Right lobe of liver (tissue), 4 donors: ENCODE measurements at regions not wholly inside any gene's neighbourhood (a gene's known extent, or its start where the extent isn't known, plus 50 kb on each side); places are given as distances from the start of the nearest gene placed in this dataset.
"Not testable (repeated sequence)": the region's sequence is repeated elsewhere in the genome, so short reads cannot be mapped to it uniquely, and the experiment has no call there.

Source experiments
- POLR2A ChIP-seq: fragments of 450-650 bp; IDR thresholded peaks from one replicate; pipeline ENCODE4 v1.6.1; 2017; ENCODE audit warnings: antibody characterized with exemption, mild to moderate bottlenecking
- TF ChIP-seq, protein P1 (sequence below), 4 donors: fragments of 200-600 bp in 3 of 4; fragments of 450-650 bp in 1 of 4; IDR thresholded peaks; one replicate each; pipeline versions ENCODE4 v1.5.1 to v1.8.0; 2016 to 2022; ENCODE audit warnings: antibody characterized with exemption in 4 of 4, mild to moderate bottlenecking in 2 of 4
- donor health status: DM: no; HTN: no; CAD: no.
- donor health status: DM: no; HTN: no; CAD: no.
- donor health status: DM: no; HTN: yes; CAD: no.

DNA sequence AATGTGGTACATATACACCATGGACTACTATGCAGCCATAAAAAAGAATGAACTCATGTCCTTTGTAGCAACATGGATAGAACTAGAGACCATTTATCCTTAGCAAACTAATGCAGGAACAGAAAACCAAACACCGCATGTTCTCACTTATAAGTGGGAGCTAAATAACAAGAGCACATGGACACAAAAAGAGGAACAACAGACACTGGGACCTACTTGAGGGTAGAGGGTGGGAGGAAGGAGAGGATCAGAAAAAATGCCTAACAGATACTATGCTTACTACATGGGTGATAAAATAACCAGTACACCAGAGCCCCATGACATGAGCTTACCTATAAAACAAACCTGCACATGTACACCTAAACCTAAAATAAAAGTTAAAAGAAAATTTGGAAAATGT lies 82.0 kb upstream of the ADRB2 start:
- TF ChIP-seq, protein P1, sequence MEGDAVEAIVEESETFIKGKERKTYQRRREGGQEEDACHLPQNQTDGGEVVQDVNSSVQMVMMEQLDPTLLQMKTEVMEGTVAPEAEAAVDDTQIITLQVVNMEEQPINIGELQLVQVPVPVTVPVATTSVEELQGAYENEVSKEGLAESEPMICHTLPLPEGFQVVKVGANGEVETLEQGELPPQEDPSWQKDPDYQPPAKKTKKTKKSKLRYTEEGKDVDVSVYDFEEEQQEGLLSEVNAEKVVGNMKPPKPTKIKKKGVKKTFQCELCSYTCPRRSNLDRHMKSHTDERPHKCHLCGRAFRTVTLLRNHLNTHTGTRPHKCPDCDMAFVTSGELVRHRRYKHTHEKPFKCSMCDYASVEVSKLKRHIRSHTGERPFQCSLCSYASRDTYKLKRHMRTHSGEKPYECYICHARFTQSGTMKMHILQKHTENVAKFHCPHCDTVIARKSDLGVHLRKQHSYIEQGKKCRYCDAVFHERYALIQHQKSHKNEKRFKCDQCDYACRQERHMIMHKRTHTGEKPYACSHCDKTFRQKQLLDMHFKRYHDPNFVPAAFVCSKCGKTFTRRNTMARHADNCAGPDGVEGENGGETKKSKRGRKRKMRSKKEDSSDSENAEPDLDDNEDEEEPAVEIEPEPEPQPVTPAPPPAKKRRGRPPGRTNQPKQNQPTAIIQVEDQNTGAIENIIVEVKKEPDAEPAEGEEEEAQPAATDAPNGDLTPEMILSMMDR (IDR thresholded peaks at IDR 0.05), result not testable (repeated sequence)
- not testable (repeated sequence) for TF ChIP-seq POLR2A
